Activated B cell treated with CpG ODN at 0.5 μM for 24 hours (primary cell): ENCODE measurements at regions not wholly inside any gene's neighbourhood (a gene's known extent, or its start where the extent isn't known, plus 50 kb on each side); places are given as distances from the start of the nearest gene placed in this dataset.

Source experiments
- ATAC-seq: fragments of 200-7000 bp; cut with Tn5 transposase; one replicate; pipeline ENCODE4 v1.10.0; 2021; ENCODE audit warnings: low read depth, mild to moderate bottlenecking, moderate library complexity
- CTCF ChIA-PET: fragments of 350-600 bp; sonication (Branson Sonifier 250); formaldehyde crosslinking; loops from one replicate; lab custom pipeline; 2021; ENCODE audit warnings: antibody characterized with exemption; lab: Charles Lee
- POLR2A ChIA-PET: fragments of 350-600 bp; sonication (Branson Sonifier 250); formaldehyde crosslinking; loops from one replicate; lab custom pipeline; 2021; ENCODE audit warnings: antibody characterized with exemption; lab: Charles Lee
- DNase-seq: peaks from one replicate; pipeline ENCODE4 v3.0.0; 2022
- H3K27ac Mint-ChIP-seq: one replicate; pipeline ENCODE4 v1.8.0; 2020; ENCODE audit warnings: mixed read lengths
- H3K27me3 Mint-ChIP-seq: one replicate; pipeline ENCODE4 v1.8.0; 2021; ENCODE audit warnings: mixed read lengths
- H3K36me3 Mint-ChIP-seq: one replicate; pipeline ENCODE4 v1.8.0; 2021; ENCODE audit warnings: low read depth, mixed read lengths
- H3K4me1 Mint-ChIP-seq: one replicate; pipeline ENCODE4 v1.8.0; 2021; ENCODE audit warnings: mixed read lengths
- H3K4me3 Mint-ChIP-seq: one replicate; pipeline ENCODE4 v1.8.0; 2020; ENCODE audit warnings: mild to moderate bottlenecking, mixed read lengths
- H3K9me3 Mint-ChIP-seq: one replicate; pipeline ENCODE4 v1.8.0; 2020; ENCODE audit warnings: mixed read lengths
- CTCF ChIP-seq: fragments of 200-600 bp; IDR thresholded peaks from one replicate; pipeline ENCODE4 v1.8.0; 2022; ENCODE audit warnings: antibody characterized with exemption, mild to moderate bottlenecking
- intact Hi-C: fragments of 100-400 bp; cut with micrococcal nuclease; formaldehyde crosslinking; loops from one replicate; pipeline ENCODE4 v1.15.1; 2024

DNA sequence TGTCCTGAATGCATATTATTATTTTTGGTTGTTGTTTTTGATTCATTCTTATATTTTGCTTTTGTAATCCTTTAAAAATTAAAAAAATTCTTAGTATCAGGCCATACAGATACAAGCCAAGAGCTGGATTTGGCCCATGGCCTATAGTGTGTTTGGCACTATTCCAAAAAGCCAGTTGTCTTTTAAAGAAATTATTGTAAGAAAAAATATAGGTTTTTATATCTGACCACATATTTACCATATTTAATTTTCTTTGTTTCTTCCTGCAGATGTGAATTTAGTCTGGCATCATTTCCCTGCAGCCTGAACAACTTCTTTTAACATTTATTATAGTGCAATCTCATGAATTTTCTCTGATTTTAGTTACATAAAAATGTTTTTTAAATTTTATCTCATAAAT, 652.8 kb upstream of the NR3C2 start:
- H3K4me3 Mint-ChIP-seq, result no peak overlapping the region
- intact Hi-C loops, result no loop called here
- no peaks in the 10 kb centered on the region for H3K36me3 Mint-ChIP-seq

DNA sequence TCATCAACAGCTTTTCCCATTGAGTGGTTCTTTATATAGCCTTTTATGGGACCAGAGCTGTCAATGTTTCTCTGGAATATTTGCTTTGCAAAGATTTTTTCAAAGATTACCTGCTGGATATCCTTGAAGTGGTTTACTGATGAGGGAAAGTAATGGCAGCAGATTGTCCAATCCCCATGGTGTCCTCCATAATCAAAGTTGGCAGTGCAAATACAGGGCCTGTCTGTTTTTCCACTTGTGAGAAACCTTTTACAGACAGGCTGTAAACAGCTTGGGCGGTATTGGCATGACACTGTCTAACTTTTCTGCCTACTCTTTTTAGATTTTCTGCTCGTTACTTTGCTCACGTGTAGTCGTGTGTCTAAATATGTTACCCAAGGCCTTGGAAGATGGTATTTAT, 641.9 kb upstream of the NR3C2 start:
- H3K27me3 Mint-ChIP-seq, result no peaks in the 10 kb centered on the region
- H3K9me3 Mint-ChIP-seq, result peaks cover 2% of the 10 kb centered on the region
- no peak for DNase-seq
- TF ChIP-seq CTCF, result no peak
- no peak overlapping the region for H3K27ac Mint-ChIP-seq
- no peaks in the 10 kb centered on the region for H3K36me3 Mint-ChIP-seq
- H3K4me3 Mint-ChIP-seq, result no peak overlapping the region
- POLR2A ChIA-PET, result no interaction called here
- intact Hi-C loops, result no loop called here
- ATAC-seq, result no peak
- H3K4me1 Mint-ChIP-seq, result no peaks in the 10 kb centered on the region
- CTCF ChIA-PET, result no interaction called here

More for the DNA sequence above, 652.8 kb upstream of the NR3C2 start:
- Mint-ChIP-seq H3K27me3 (no peaks in the 10 kb centered on the region), H3K9me3 (peaks cover 5% of the 10 kb centered on the region), H3K4me1 (no peaks in the 10 kb centered on the region), H3K27ac (no peak overlapping the region)
- ATAC-seq (no peak), DNase-seq (no peak)
- POLR2A ChIA-PET, result no interaction called here
- no peak for TF ChIP-seq CTCF
- CTCF ChIA-PET, result no interaction called here

DNA sequence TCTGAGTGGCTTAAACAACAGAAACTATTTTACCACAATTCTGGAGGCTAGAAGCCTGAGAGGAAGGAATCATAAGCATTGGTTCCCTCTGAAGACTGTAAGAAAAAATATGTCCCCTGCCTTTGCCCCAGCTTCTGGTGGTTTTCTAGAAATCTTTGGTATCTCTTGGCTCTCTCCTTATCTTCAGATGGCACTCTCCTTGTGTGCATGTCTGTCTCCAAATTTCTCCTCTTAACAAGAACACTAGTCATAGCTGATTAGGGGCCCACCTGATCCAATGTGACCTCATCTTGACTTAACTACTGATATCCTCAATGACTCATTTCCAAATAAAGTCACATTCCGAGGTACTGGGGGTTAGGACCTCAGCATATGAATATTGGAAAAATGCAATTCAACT, 635.0 kb upstream of the NR3C2 start:
- TF ChIP-seq CTCF, result no peak
- no peaks in the 10 kb centered on the region for H3K4me1 Mint-ChIP-seq
- ChIA-PET CTCF (no interaction called here), POLR2A (no interaction called here)
- DNase-seq (no peak), ATAC-seq (no peak)
- H3K4me3 Mint-ChIP-seq, result no peak overlapping the region
- H3K27ac Mint-ChIP-seq, result no peak overlapping the region
- H3K9me3 Mint-ChIP-seq, result no peaks in the 10 kb centered on the region
- H3K36me3 Mint-ChIP-seq, result no peaks in the 10 kb centered on the region
- intact Hi-C loops, result no loop called here
- H3K27me3 Mint-ChIP-seq, result no peaks in the 10 kb centered on the region

DNA sequence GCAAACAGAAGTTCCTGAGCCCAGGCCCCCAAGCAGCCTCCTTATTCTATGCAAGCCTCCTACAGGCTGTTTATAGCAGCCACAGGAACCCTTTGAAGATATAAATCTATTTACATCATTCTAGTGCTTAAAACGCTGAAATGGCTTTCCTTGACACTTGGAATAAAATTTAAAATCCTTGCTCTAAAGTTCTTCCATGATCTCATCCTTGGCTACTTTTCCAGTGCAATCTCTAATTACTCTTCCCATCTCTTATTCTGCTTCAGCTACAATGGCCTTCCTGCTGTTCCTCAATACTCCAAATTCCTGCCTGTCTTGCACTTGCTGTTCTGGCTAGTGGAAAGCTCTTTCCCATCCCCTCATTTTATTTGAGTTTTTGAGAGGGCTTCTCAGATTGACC, 634.2 kb upstream of the NR3C2 start:
- Mint-ChIP-seq H3K27ac (no peak overlapping the region), H3K4me3 (no peak overlapping the region), H3K36me3 (no peaks in the 10 kb centered on the region), H3K9me3 (no peaks in the 10 kb centered on the region), H3K27me3 (no peaks in the 10 kb centered on the region), H3K4me1 (no peaks in the 10 kb centered on the region)
- ChIA-PET POLR2A (no interaction called here), CTCF (no interaction called here)
- intact Hi-C loops, result no loop called here
- no peak for TF ChIP-seq CTCF
- no peak for DNase-seq
- ATAC-seq, result no peak

- CTCF ChIA-PET, result no interaction called here
- DNase-seq (no peak), ATAC-seq (no peak)
- Mint-ChIP-seq H3K9me3 (peaks cover 3% of the 10 kb centered on the region), H3K27ac (no peak overlapping the region), H3K4me3 (no peak overlapping the region), H3K36me3 (no peaks in the 10 kb centered on the region), H3K27me3 (no peaks in the 10 kb centered on the region), H3K4me1 (no peaks in the 10 kb centered on the region)
- POLR2A ChIA-PET, result no interaction called here
- no peak for TF ChIP-seq CTCF
- intact Hi-C loops, result no loop called here
Measured at GRCh38 chr4:149072384-149072783, 630.2 kb upstream of the NR3C2 start.
